K562 (cell line): ENCODE measurements at regions not wholly inside any gene's neighbourhood (a gene's known extent, or its start where the extent isn't known, plus 50 kb on each side); places are given as distances from the start of the nearest gene placed in this dataset.
A peak's percentile ranks its signal among the peaks of the same experiment; 100 is the strongest.

Experiments used
- ATAC-seq: fragments of 200-7000 bp; cut with Tn5 transposase; 3 replicates; pipeline ENCODE4 v1.9.1; 2020; ENCODE audit warnings: moderate library complexity
- BruUV-seq: library from RNA; stranded (reverse); fragments of 400-500 nt; replicated peaks from 2 replicates; lab custom pipeline; 2021; lab: Mats Ljungman, UMichigan
- CTCF ChIA-PET: fragments of 300-600 bp; formaldehyde crosslinking; extraction: SDS; loops from one replicate; lab custom pipeline; 2021; ENCODE audit warnings: low intra/inter-chr PET ratio; lab: Yijun Ruan, JAX
- POLR2A ChIA-PET: fragments of 300-600, 350-650 bp; sonication (Branson Sonifier 250); formaldehyde crosslinking; extraction: SDS; loops from one replicate; lab custom pipeline; 2021; ENCODE audit warnings: antibody characterized with exemption, inconsistent platforms; lab: Yijun Ruan, JAX
- DNase-seq, 4 experiments: peaks; one replicate each; pipeline versions ENCODE4 v3.0.0 to v3.0.0-alpha.2; 2011 to 2018; ENCODE audit warnings: low spot score in 3 of 4, mixed read lengths in 3 of 4; ENCODE audit errors: extremely low read depth in 1 of 4
- FAIRE-seq: peaks from 2 replicates; lab custom pipeline; 2011; peaks lifted over from hg19 to GRCh38; lab: Jason Lieb, UNC
- H2AFZ ChIP-seq: 2 replicates; pipeline ENCODE4 v1.6.0; 2011; ENCODE audit warnings: low read depth, low read length, control low read depth, inconsistent platforms
- H3K27ac ChIP-seq: fragments of 200-600 bp; 3 replicates; pipeline ENCODE4 v1.8.0; 2011; ENCODE audit warnings: low read depth, mild to moderate bottlenecking, control low read depth, inconsistent platforms, low read length, moderate library complexity, mixed read lengths; ENCODE audit errors: extremely low read depth
- H3K27me3 ChIP-seq, 2 experiments: fragments of 300-600 bp in 1 of 2; 2 replicates in 1 of 2; 3 replicates in 1 of 2; pipeline versions ENCODE4 v1.6.0 to v1.8.0; 2011; ENCODE audit warnings: inconsistent platforms in 2 of 2, low read length in 2 of 2, mild to moderate bottlenecking in 1 of 2, mixed read lengths in 1 of 2, moderate library complexity in 1 of 2; ENCODE audit not compliant: control insufficient read depth in 2 of 2, insufficient read depth in 2 of 2
- H3K36me3 ChIP-seq: fragments of 300-600 bp; 3 replicates; pipeline ENCODE4 v1.8.0; 2011; ENCODE audit warnings: mild to moderate bottlenecking, low read length, inconsistent platforms; ENCODE audit not compliant: control insufficient read depth, insufficient read depth
- H3K4me1 ChIP-seq, 2 experiments: fragments of 200-600 bp in 1 of 2; replicated peaks in 1 of 2; 2 replicates in 1 of 2; 3 replicates in 1 of 2; pipeline versions ENCODE4 v1.5.1 to v1.8.0; 2011; ENCODE audit warnings: inconsistent platforms in 2 of 2, low read length in 2 of 2, mild to moderate bottlenecking in 1 of 2, mixed read lengths in 1 of 2, moderate library complexity in 1 of 2; ENCODE audit not compliant: control insufficient read depth in 2 of 2, insufficient read depth in 2 of 2
- H3K4me2 ChIP-seq: 2 replicates; pipeline ENCODE4 v1.6.1; 2011; ENCODE audit warnings: low read length, control low read depth, inconsistent platforms, mixed read lengths; ENCODE audit not compliant: insufficient read depth
- H3K4me3 ChIP-seq: fragments of 200-600 bp; sonication (generic), shearing (Covaris generic); 2 replicates; pipeline ENCODE4 v1.5.1; 2016; ENCODE audit warnings: control low read depth, inconsistent platforms
- H3K79me2 ChIP-seq: fragments of 200-600 bp; 3 replicates; pipeline ENCODE4 v1.8.0; 2011; ENCODE audit warnings: low read length, inconsistent platforms; ENCODE audit not compliant: control insufficient read depth, insufficient read depth
- H3K9ac ChIP-seq, 2 experiments: 2 replicates each; pipeline versions ENCODE4 v1.6.0 to v1.6.1; 2011; ENCODE audit warnings: low read depth in 2 of 2, low read length in 2 of 2, control low read depth in 1 of 2, inconsistent platforms in 1 of 2, mild to moderate bottlenecking in 1 of 2, mixed read lengths in 1 of 2; ENCODE audit not compliant: insufficient read depth in 1 of 2
- H3K9me1 ChIP-seq: one replicate; pipeline ENCODE4 v1.6.0; 2011; ENCODE audit warnings: inconsistent platforms, mild to moderate bottlenecking, low read length, moderate library complexity; ENCODE audit not compliant: control insufficient read depth, insufficient read depth
- H3K9me3 ChIP-seq: replicated peaks from 2 replicates; pipeline ENCODE4 v1.5.1; 2011; ENCODE audit warnings: low read depth, low read length, inconsistent platforms; ENCODE audit not compliant: control insufficient read depth, insufficient read depth
- H4K20me1 ChIP-seq: replicated peaks from 2 replicates; pipeline ENCODE4 v1.6.1; 2011; ENCODE audit warnings: low read length, inconsistent platforms, mixed read lengths; ENCODE audit not compliant: control insufficient read depth, insufficient read depth
- BDP1 ChIP-seq: IDR thresholded peaks from 3 replicates; pipeline ENCODE4 v1.6.1; 2011; ENCODE audit not compliant: insufficient read length, insufficient read depth
- CBX3 ChIP-seq, 2 experiments: IDR thresholded peaks; 1 replicate in 1 of 2; 2 replicates in 1 of 2; pipeline ENCODE4 v1.6.1; 2012; ENCODE audit warnings: inconsistent platforms in 2 of 2, low read length in 2 of 2, borderline replicate concordance in 1 of 2, control low read depth in 1 of 2
- CXXC5 ChIP-seq: fragments of 250-450 bp; sonication (Bioruptor Pico); IDR thresholded peaks from 2 replicates; pipeline ENCODE4 v1.8.0; 2022; ENCODE audit warnings: inconsistent platforms, mild to moderate bottlenecking, moderate library complexity
- ETS2 ChIP-seq: IDR thresholded peaks from 2 replicates; pipeline ENCODE4 v1.6.1; 2016; ENCODE audit warnings: borderline replicate concordance, missing genetic modification characterization, mild to moderate bottlenecking, moderate library complexity, missing compliant biosample characterization; ENCODE audit not compliant: poor library complexity, severe bottlenecking
- MED1 ChIP-seq: sonication (generic); formaldehyde crosslinking; IDR thresholded peaks from 2 replicates; pipeline ENCODE4 v1.8.1; 2023; ENCODE audit warnings: missing genetic modification reagents, borderline replicate concordance
- POLR2B ChIP-seq: fragments of 450-650 bp; IDR thresholded peaks from 2 replicates; pipeline ENCODE4 v1.6.1; 2018; ENCODE audit warnings: low read depth; ENCODE audit not compliant: partially characterized antibody
- RBM25 ChIP-seq: fragments of 200-400 bp; formaldehyde crosslinking; IDR thresholded peaks from 2 replicates; pipeline ENCODE4 v1.6.1; 2018; ENCODE audit warnings: low read length, low read depth, moderate library complexity; ENCODE audit not compliant: severe bottlenecking
- SIX5 ChIP-seq, 2 experiments: IDR thresholded peaks; 2 replicates each; pipeline ENCODE4 v1.6.1; 2011; ENCODE audit warnings: low read length in 2 of 2, borderline replicate concordance in 1 of 2, low read depth in 1 of 2, mild to moderate bottlenecking in 1 of 2, moderate library complexity in 1 of 2; ENCODE audit not compliant: insufficient read depth in 1 of 2
- SLC30A9 ChIP-seq: fragments of 250-450 bp; sonication (Bioruptor Pico); IDR thresholded peaks from 2 replicates; pipeline ENCODE4 v1.8.0; 2022; ENCODE audit warnings: mild to moderate bottlenecking, moderate library complexity
- SMAD1 ChIP-seq: fragments of 150-350 bp; IDR thresholded peaks from 2 replicates; pipeline ENCODE4 v1.6.1; 2014; ENCODE audit warnings: low read length, low read depth; ENCODE audit not compliant: partially characterized antibody
- SMARCA5 ChIP-seq: fragments of 450-650 bp; IDR thresholded peaks from 2 replicates; pipeline ENCODE4 v1.6.1; 2016
- STAG1 ChIP-seq: sonication (generic); formaldehyde crosslinking; IDR thresholded peaks from 2 replicates; pipeline ENCODE4 v1.5.0; 2020; ENCODE audit warnings: missing genetic modification reagents, borderline replicate concordance
- ZNF133 ChIP-seq: fragments of 250-450 bp; sonication (Bioruptor Pico); IDR thresholded peaks from 2 replicates; pipeline ENCODE4 v1.4.0; 2020; ENCODE audit warnings: mild to moderate bottlenecking
- ZNF165 ChIP-seq: fragments of 250-450 bp; sonication (Bioruptor Pico); IDR thresholded peaks from 2 replicates; pipeline ENCODE4 v1.4.0; 2020; ENCODE audit warnings: borderline replicate concordance
- ZNF436 ChIP-seq: fragments of 250-450, 450-650 bp; sonication (Bioruptor Pico); formaldehyde crosslinking; IDR thresholded peaks from 2 replicates; pipeline ENCODE4 v1.7.0; 2020; ENCODE audit warnings: mild to moderate bottlenecking
- ZNF586 ChIP-seq: fragments of 450-650 bp; formaldehyde crosslinking; conservative IDR thresholded peaks from 2 replicates; pipeline ENCODE4 v1.4.0; 2020; ENCODE audit warnings: mild to moderate bottlenecking, moderate library complexity
- ZNF717 ChIP-seq: fragments of 250-450 bp; sonication (Bioruptor Pico); IDR thresholded peaks from 2 replicates; pipeline ENCODE4 v1.5.0; 2021
- ZNF75A ChIP-seq: fragments of 450-650 bp; formaldehyde crosslinking; IDR thresholded peaks from 2 replicates; pipeline ENCODE4 v1.4.0; 2020; ENCODE audit warnings: mild to moderate bottlenecking
- WGBS: fragments of 100-300 bp; shearing (Covaris generic); methylation state at CpG from one replicate; pipeline ENCODE4 v1.1.6; 2016; ENCODE audit warnings: low coverage, mixed read lengths; ENCODE audit not compliant: insufficient coverage; ENCODE audit errors: missing lambda C conversion rate; 5-methylcytosine and 5-hydroxymethylcytosine counted together
- in situ Hi-C: fragments of 300-500 bp; cut with MboI; formaldehyde crosslinking; loops from 4 replicates; pipeline ENCODE4 v1.15.0; 2018; ENCODE audit warnings: inconsistent platforms, mixed read lengths
- intact Hi-C: fragments of 100-400 bp; cut with micrococcal nuclease; formaldehyde crosslinking; loops from 2 replicates; pipeline ENCODE4 v1.14.2; 2022
- TF ChIP-seq, protein P1 (sequence below): fragments of 250-450 bp; sonication (Bioruptor Pico); IDR thresholded peaks from 2 replicates; pipeline ENCODE4 v1.9.0; 2021; ENCODE audit warnings: mild to moderate bottlenecking, inconsistent platforms
- TF ChIP-seq, protein P2 (sequence below): fragments of 450-650 bp; IDR thresholded peaks from 2 replicates; pipeline ENCODE4 v1.7.0; 2016; ENCODE audit warnings: borderline replicate concordance

DNA sequence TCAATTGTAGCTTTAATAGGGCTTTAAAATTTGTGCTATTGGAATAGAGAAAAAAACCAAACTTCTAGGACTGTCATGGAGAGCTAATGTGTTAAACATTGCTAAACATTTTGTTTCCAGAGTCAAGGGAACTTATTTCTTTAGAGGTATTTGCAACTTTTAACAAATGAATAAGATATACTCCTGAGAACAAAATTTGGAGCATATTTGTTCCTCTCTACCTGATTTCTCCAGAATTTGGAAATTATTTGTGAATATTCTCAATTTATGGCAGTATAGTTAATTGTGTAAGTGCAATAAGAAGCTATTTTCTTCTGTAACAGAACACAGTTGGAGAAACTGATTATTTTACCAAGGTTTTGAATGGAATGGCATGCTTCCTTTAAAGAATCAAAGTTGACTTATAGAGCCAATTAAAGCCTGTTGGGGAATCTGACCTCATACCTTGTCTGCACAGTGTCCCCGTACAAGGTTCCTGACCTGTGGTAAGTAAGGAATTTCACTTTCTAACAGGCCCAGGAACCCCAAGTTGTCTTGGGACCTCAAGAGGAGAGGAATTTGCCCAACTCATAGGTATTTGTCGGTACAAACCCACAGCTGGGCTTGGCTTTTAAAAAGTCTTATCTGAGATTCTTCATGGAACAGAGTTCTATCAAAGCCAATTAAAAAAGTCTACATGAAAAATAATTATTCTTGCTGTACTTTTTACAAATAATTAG, 72.6 kb upstream of the CSF1 start:
- Histone ChIP-seq H3K9ac (no peak overlapping the region), H3K4me2 (no peak overlapping the region), H3K4me3 (no peak overlapping the region), H3K27ac (no peak overlapping the region), H3K27me3 (no peaks in the 10 kb centered on the region), H3K9me1 (no peaks in the 10 kb centered on the region), H3K79me2 (no peaks in the 10 kb centered on the region), H3K4me1 (peaks cover 0 to 14% of the 10 kb centered on the region in 2 experiments; a peak in 2 of 5 replicates), H3K9me3 (peaks cover 8% of the 10 kb centered on the region; the same call in 1 of the 2 replicates), H4K20me1 (no peaks in the 10 kb centered on the region), H3K36me3 (no peaks in the 10 kb centered on the region), H2AFZ (no peak overlapping the region)
- intact Hi-C loops (no loop called here), in situ Hi-C loops (no loop called here)
- FAIRE-seq (no peak), ATAC-seq (no peak), DNase-seq (no peak)
- 60% methylated on average over 2 of the region's 2 CpGs for WGBS
- ChIA-PET CTCF (no interaction called here), POLR2A (interaction anchor here (0.9 to 1.5 kb wide), 2 partner anchors 11 to 15 kb away, joined by 3 to 6 read pairs; no protein-coding TSS in a partner anchor)
- BruUV-seq, result no TSS peak
- no peak for TF ChIP-seq SIX5 (IDR thresholded peaks at IDR 0.05; ENCODE audit: borderline replicate concordance in 1 of 2, insufficient read depth in 1 of 2, low read depth in 1 of 2, low read length in 2 of 2)
- peak in 1 of 2 experiments; percentile 94; a peak in 2 of 3 replicates for TF ChIP-seq CBX3 (IDR thresholded peaks at IDR 0.05; ENCODE audit: borderline replicate concordance in 1 of 2, low read length in 2 of 2)
- no peak for TF ChIP-seq POLR2B
- no peak for TF ChIP-seq ZNF586 (CRISPR knock-in tag)
- no peak for TF ChIP-seq ZNF165 (CRISPR knock-in tag)
- TF ChIP-seq ETS2 (tag), result no peak
- no peak for TF ChIP-seq STAG1 (CRISPR knock-in tag)
- no peak for TF ChIP-seq SMAD1
- no peak for TF ChIP-seq SLC30A9 (CRISPR knock-in tag)
- TF ChIP-seq ZNF133 (CRISPR knock-in tag), result no peak
- TF ChIP-seq, protein P1, sequence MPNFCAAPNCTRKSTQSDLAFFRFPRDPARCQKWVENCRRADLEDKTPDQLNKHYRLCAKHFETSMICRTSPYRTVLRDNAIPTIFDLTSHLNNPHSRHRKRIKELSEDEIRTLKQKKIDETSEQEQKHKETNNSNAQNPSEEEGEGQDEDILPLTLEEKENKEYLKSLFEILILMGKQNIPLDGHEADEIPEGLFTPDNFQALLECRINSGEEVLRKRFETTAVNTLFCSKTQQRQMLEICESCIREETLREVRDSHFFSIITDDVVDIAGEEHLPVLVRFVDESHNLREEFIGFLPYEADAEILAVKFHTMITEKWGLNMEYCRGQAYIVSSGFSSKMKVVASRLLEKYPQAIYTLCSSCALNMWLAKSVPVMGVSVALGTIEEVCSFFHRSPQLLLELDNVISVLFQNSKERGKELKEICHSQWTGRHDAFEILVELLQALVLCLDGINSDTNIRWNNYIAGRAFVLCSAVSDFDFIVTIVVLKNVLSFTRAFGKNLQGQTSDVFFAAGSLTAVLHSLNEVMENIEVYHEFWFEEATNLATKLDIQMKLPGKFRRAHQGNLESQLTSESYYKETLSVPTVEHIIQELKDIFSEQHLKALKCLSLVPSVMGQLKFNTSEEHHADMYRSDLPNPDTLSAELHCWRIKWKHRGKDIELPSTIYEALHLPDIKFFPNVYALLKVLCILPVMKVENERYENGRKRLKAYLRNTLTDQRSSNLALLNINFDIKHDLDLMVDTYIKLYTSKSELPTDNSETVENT (CRISPR knock-in tag), result no peak
- no peak for TF ChIP-seq ZNF717 (CRISPR knock-in tag)
- no peak for TF ChIP-seq ZNF436 (CRISPR knock-in tag)
- TF ChIP-seq BDP1, result no peak
- TF ChIP-seq RBM25, result peak; percentile 25
- TF ChIP-seq ZNF75A (CRISPR knock-in tag), result no peak
- no peak for TF ChIP-seq SMARCA5
- no peak for TF ChIP-seq MED1 (CRISPR knock-in tag)
- TF ChIP-seq, protein P2, sequence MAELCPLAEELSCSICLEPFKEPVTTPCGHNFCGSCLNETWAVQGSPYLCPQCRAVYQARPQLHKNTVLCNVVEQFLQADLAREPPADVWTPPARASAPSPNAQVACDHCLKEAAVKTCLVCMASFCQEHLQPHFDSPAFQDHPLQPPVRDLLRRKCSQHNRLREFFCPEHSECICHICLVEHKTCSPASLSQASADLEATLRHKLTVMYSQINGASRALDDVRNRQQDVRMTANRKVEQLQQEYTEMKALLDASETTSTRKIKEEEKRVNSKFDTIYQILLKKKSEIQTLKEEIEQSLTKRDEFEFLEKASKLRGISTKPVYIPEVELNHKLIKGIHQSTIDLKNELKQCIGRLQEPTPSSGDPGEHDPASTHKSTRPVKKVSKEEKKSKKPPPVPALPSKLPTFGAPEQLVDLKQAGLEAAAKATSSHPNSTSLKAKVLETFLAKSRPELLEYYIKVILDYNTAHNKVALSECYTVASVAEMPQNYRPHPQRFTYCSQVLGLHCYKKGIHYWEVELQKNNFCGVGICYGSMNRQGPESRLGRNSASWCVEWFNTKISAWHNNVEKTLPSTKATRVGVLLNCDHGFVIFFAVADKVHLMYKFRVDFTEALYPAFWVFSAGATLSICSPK, result no peak
- TF ChIP-seq CXXC5, result 0 out of 2 replicates have a peak, but pooled peaks have one; percentile 13
